ENCODE measurements at regions not wholly inside any gene's neighbourhood (a gene's known extent, or its start where the extent isn't known, plus 50 kb on each side); places are given as distances from the start of the nearest gene placed in this dataset.
"Not testable (repeated sequence)": the region's sequence is repeated elsewhere in the genome, so short reads cannot be mapped to it uniquely, and the experiment has no call there.

GRCh38 chr2:193199322-193199721, 1004.6 kb upstream of the TMEFF2 start:
- DNase-seq: no peak

GRCh38 chr2:193187816-193188215, 993.1 kb upstream of the TMEFF2 start:
- no peak for DNase-seq

- DNase-seq: not testable (repeated sequence)
These were observed 976.2 kb upstream of the TMEFF2 start for GRCh38 chr2:193170981-193171380.

- DNase-seq: no peak
These were observed 961.7 kb upstream of the TMEFF2 start for GRCh38 chr2:193156480-193156879.

- no peak for DNase-seq
These were observed 959.3 kb upstream of the TMEFF2 start for GRCh38 chr2:193154076-193154475.

GRCh38 chr2:193153576-193153975, 958.8 kb upstream of the TMEFF2 start:
- no peak for DNase-seq

- not testable (repeated sequence) for DNase-seq
These were observed 947.7 kb upstream of the TMEFF2 start for GRCh38 chr2:193142467-193142866.

- no peak for DNase-seq
These were observed 947.3 kb upstream of the TMEFF2 start for GRCh38 chr2:193141998-193142397.

GRCh38 chr2:193140895-193141294, 946.2 kb upstream of the TMEFF2 start:
- DNase-seq: not testable (repeated sequence)

- no peak for DNase-seq
These were observed 930.1 kb upstream of the TMEFF2 start for GRCh38 chr2:193124815-193125214.

- DNase-seq: no peak
These were observed 920.1 kb upstream of the TMEFF2 start for GRCh38 chr2:193114827-193115226.

GRCh38 chr2:193112986-193113385, 918.3 kb upstream of the TMEFF2 start:
- DNase-seq: no peak

- no peak for DNase-seq
These were observed 908.3 kb upstream of the TMEFF2 start for GRCh38 chr2:193103064-193103463.

- no peak for DNase-seq
These were observed 906.9 kb upstream of the TMEFF2 start for GRCh38 chr2:193101591-193101990.

GRCh38 chr2:193088026-193088425, 893.3 kb upstream of the TMEFF2 start:
- DNase-seq: no peak

GRCh38 chr2:193076995-193077394, 882.3 kb upstream of the TMEFF2 start:
- DNase-seq: no peak

GRCh38 chr2:193074933-193075332, 880.2 kb upstream of the TMEFF2 start:
- no peak for DNase-seq

- DNase-seq: no peak
These were observed 877.9 kb upstream of the TMEFF2 start for GRCh38 chr2:193072647-193073046.

GRCh38 chr2:193025556-193025955, 830.8 kb upstream of the TMEFF2 start:
- DNase-seq: not testable (repeated sequence)

GRCh38 chr2:193024791-193025190, 830.1 kb upstream of the TMEFF2 start:
- no peak for DNase-seq

GRCh38 chr2:193011870-193012269, 817.1 kb upstream of the TMEFF2 start:
- no peak for DNase-seq

- no peak for DNase-seq
These were observed 798.3 kb upstream of the TMEFF2 start for GRCh38 chr2:192993059-192993458.

- DNase-seq: no peak
These were observed 788.4 kb upstream of the TMEFF2 start for GRCh38 chr2:192983173-192983572.

GRCh38 chr2:192978395-192978794, 783.7 kb upstream of the TMEFF2 start:
- no peak for DNase-seq

GRCh38 chr2:192971981-192972380, 777.2 kb upstream of the TMEFF2 start:
- no peak for DNase-seq

- DNase-seq: no peak
These were observed 774.3 kb upstream of the TMEFF2 start for GRCh38 chr2:192969055-192969454.

All from DMS 273 treated with DMSO at 0.1 percent for 48 hours (cell line).